Prostate gland (tissue), 2 donors: ENCODE measurements at regions not wholly inside any gene's neighbourhood (a gene's known extent, or its start where the extent isn't known, plus 50 kb on each side); places are given as distances from the start of the nearest gene placed in this dataset.

Experiments
- CTCF ChIP-seq, 4 experiments: fragments of 200-600 bp in 2 of 4; fragments of 450-650 bp in 2 of 4; sonication (generic) in 2 of 4; IDR thresholded peaks; 1 replicate in 3 of 4; 2 replicates in 1 of 4; pipeline ENCODE4 v1.5.1; 2016 to 2019; ENCODE audit warnings: antibody characterized with exemption in 4 of 4, mild to moderate bottlenecking in 2 of 4, moderate library complexity in 2 of 4
- POLR2A ChIP-seq: fragments of 450-650 bp; IDR thresholded peaks from one replicate; pipeline ENCODE4 v1.6.1; 2016; ENCODE audit warnings: antibody characterized with exemption, mild to moderate bottlenecking
- POLR2AphosphoS5 ChIP-seq: sonication (generic); formaldehyde crosslinking; IDR thresholded peaks from one replicate; pipeline ENCODE4 v1.6.1; 2017; ENCODE audit warnings: antibody characterized with exemption

- TF ChIP-seq CTCF (IDR thresholded peaks at IDR 0.05) (no peak), POLR2AphosphoS5 (no peak), POLR2A (no peak)
Measured at GRCh38 chr1:193325771-193326170, 139.4 kb upstream of the B3GALT2 start.
